Middle frontal gyrus (tissue), 1 donor: ENCODE measurements at regions not wholly inside any gene's neighbourhood (a gene's known extent, or its start where the extent isn't known, plus 50 kb on each side); places are given as distances from the start of the nearest gene placed in this dataset.

Source experiments
- DNase-seq: peaks from one replicate; pipeline ENCODE4 v3.0.0-alpha.2; 2015; ENCODE audit warnings: low spot score; ENCODE audit errors: extremely low spot score

- no peak for DNase-seq
Observed at GRCh38 chr15:96578393-96578792, 247.9 kb downstream of the NR2F2 start.

- DNase-seq, result no peak
Observed at GRCh38 chr15:96581371-96581770, 250.9 kb downstream of the NR2F2 start.

GRCh38 chr15:96582473-96582872, 252.0 kb downstream of the NR2F2 start:
- no peak for DNase-seq

GRCh38 chr15:96583671-96584070, 253.2 kb downstream of the NR2F2 start:
- DNase-seq, result no peak

- no peak for DNase-seq
Observed at GRCh38 chr15:96585484-96586386, 255.2 kb downstream of the NR2F2 start.

- DNase-seq, result no peak
Observed at GRCh38 chr15:96586901-96587300, 256.4 kb downstream of the NR2F2 start.

GRCh38 chr15:96589864-96590263, 259.4 kb downstream of the NR2F2 start:
- no peak for DNase-seq

GRCh38 chr15:96593735-96594134, 263.2 kb downstream of the NR2F2 start:
- no peak for DNase-seq

GRCh38 chr15:96595951-96596350, 265.5 kb downstream of the NR2F2 start:
- no peak for DNase-seq

GRCh38 chr15:96598514-96598913, 268.0 kb downstream of the NR2F2 start:
- DNase-seq, result no peak

- no peak for DNase-seq
Observed at GRCh38 chr15:96599268-96599667, 268.8 kb downstream of the NR2F2 start.

- no peak for DNase-seq
Observed at GRCh38 chr15:96600350-96600749, 269.9 kb downstream of the NR2F2 start.

GRCh38 chr15:96606617-96607016, 276.1 kb downstream of the NR2F2 start:
- DNase-seq, result no peak

- DNase-seq, result no peak
Observed at GRCh38 chr15:96610757-96611156, 280.3 kb downstream of the NR2F2 start.

GRCh38 chr15:96612917-96613316, 282.4 kb downstream of the NR2F2 start:
- no peak for DNase-seq

GRCh38 chr15:96619174-96619573, 288.7 kb downstream of the NR2F2 start:
- DNase-seq, result no peak

- DNase-seq, result no peak
Observed at GRCh38 chr15:96622714-96623113, 292.2 kb downstream of the NR2F2 start.

- DNase-seq, result no peak
Observed at GRCh38 chr15:96625256-96625655, 294.8 kb downstream of the NR2F2 start.

- no peak for DNase-seq
Observed at GRCh38 chr15:96627031-96627568, 296.6 kb downstream of the NR2F2 start.

- no peak for DNase-seq
Observed at GRCh38 chr15:96629511-96629910, 299.0 kb downstream of the NR2F2 start.

- DNase-seq, result no peak
Observed at GRCh38 chr15:96638793-96639192, 308.3 kb downstream of the NR2F2 start.

GRCh38 chr15:96645796-96646195, 315.3 kb downstream of the NR2F2 start:
- DNase-seq, result no peak

- no peak for DNase-seq
Observed at GRCh38 chr15:96648866-96649265, 318.4 kb downstream of the NR2F2 start.
